HG03354 (cell line): ENCODE measurements at regions not wholly inside any gene's neighbourhood (a gene's known extent, or its start where the extent isn't known, plus 50 kb on each side); places are given as distances from the start of the nearest gene placed in this dataset.
"Not testable (repeated sequence)": the region's sequence is repeated elsewhere in the genome, so short reads cannot be mapped to it uniquely, and the experiment has no call there.

Source experiments
- ATAC-seq: cut with Tn5 transposase; IDR thresholded peaks from one replicate; pipeline ENCODE4 v1.9.1; 2021; ENCODE audit warnings: mild to moderate bottlenecking; ENCODE audit not compliant: unreplicated experiment, poor library complexity, severe bottlenecking

GRCh38 chr3:16765661-16766060, 119.1 kb upstream of the PLCL2 start:
- no peak for ATAC-seq

DNA sequence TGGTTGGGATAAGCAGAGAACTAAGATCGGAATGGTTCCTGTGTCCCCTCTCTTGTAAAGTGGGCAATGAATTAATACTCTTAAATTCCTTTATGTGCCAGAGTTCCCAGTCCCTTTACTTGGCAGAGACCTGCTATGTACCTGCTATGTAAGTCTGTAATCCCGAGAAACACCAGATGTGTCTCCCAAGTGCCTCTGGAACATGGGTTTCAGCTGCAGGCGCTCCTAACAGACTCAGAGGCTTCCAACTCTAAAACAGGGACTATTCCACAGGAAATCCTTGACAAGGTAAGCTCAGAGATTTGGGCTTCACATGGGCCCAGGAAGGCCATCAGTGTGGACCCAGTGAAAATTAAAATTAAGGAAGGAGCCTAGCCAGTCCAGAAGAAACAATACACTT, 117.7 kb upstream of the PLCL2 start:
- ATAC-seq = no peak

DNA sequence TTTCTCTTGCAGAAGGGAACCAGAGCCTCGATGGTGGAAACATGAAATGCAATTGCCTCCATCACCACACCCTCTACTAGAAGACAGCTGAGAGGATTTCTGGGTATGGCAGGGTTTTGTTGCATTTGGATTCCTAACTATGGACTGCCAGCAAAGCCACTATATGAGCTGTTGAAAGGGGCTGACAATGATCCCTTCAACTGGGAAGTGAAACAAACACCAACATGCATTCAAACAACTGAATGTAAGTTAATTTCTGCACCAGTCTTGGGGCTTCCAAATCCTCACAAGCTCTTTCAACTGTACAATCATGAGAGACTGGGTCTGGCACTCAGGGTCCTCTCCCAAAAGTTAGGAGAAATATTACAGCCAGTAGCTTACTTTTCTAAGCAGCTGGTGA, 116.7 kb upstream of the PLCL2 start:
- ATAC-seq = no peak

DNA sequence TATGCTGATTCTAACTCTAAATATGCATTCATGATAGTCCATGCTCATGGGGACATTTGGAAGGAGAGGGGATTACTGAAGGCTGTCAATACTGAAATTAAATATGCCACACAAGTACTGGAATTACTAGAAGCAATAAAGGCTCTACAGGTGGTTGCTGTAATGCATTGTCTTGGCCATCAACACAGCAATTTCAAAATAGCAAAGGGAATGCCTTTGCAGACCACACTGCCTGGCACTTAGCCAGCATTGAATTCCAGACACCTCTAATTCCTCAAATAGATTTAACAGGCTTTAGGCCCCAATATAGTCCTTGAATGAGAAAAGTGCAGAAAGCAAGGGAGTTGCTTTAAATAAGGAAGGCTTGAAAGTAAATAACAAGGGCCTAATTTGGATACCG, 115.8 kb upstream of the PLCL2 start:
- no peak for ATAC-seq

DNA sequence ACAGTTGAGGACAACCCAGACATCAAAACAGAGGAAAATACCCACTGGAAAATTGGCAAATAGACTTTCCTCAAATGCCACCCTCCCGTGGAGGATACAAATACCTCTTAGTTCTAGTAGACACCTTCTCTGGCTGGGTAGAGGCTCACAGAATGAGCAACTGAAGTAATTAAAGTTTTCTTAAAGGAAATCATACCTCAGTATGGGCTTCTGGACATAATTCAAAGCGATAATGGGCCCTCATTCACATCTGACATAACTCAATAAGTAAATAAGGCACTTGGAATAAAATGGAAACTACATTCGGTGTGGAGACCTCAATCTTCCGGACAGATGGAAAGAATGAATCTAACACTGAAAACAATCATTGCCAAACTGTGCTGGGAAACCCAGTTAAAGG, 115.2 kb upstream of the PLCL2 start:
- no peak for ATAC-seq

DNA sequence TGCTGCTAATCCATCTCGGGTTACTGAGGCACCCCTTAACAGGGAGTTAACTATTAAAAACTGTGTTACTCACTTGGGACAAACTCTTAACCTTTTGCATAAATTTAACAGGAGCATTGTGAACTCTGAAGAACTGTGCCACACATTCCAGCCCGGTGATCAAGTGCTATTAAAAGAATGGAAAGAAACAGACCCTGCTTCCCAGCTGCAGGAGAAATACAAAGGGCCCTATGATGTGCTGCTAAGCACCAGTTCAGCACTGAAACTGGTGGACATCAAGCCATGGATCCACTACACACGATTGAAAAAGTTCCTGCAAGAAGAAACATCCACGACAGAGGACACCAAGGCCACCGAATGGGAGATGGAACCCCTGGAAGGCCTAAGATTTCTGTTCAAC, 114.7 kb upstream of the PLCL2 start:
- no peak for ATAC-seq

DNA sequence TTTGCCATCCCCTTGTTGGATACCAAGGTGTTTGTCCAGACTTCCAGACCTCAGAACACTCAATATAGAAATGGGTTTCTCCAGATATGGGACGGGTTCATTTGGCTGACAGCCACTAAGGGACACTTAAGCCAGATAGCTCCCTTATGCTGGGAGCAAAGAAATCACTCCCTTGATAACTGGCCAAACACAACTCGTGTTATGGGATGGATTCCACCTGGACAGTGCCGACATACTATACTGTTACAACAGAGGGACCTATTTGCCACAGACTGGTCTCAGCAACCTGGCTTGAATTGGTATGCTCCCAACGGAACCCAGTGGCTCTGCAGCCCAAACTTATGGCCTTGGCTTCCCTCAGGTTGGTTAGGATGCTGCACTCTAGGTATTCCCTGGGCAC, 114.0 kb upstream of the PLCL2 start:
- no peak for ATAC-seq

DNA sequence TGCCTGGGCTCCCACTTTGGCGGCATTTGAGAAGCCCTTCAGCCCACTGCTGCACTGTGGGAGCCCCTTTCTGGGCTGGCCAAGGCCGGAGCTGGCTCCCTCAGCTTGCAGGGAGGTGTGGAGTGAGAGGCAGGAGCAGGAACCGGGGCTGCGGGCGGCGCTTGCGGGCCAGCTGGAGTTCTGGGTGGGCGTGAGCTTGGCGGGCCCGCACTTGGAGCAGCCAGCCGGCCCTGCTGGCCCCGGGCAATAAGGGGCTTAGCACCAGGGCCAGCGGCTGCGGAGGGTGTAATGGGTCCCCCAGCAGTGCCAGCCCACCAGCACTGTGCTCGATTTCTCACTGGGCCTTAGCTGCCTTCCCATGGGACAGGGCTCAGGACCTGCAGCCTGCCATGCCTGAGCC, 111.2 kb upstream of the PLCL2 start:
- ATAC-seq = not testable (repeated sequence)

- not testable (repeated sequence) for ATAC-seq
These were observed 110.2 kb upstream of the PLCL2 start for GRCh38 chr3:16774536-16774935.

DNA sequence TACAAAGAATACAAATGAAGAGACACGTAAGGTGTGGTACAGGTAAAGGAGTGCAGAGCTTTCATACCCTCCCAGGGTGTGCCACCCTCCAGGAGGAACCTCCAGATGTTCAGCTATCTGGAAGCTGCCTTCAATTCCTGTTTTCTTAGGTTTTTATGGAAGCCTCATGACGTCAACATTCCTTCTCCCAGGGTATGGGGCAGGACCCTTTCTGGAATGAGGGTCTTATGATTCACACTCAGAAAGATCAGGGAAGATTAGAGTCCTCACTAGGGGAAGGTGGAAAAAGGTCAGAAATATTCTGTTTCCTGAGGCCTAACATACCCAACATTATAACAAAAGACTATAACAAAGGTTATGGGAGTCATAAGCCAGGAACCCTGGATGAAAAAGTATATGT, 99.8 kb upstream of the PLCL2 start:
- ATAC-seq = no peak

DNA sequence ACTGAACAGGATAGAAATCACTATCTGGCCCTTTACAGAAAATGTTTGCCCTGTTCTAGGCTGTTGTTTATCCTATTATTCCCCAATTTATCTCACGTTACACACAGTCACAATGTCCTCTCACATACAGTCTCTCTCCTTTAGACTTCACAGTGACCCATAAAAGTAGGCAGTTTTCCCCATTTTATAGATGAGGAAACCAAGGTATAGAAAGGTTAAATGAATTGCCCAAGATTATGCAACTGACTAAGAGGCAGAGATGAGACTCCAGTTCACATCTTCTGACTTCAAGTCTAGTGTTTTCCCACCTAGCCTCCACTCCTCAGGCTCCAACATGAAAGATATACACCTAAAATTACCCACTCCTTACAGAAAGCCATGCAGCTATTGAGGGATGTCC, 99.3 kb upstream of the PLCL2 start:
- no peak for ATAC-seq

- ATAC-seq = no peak
These were observed 96.2 kb upstream of the PLCL2 start for GRCh38 chr3:16788440-16789056.

DNA sequence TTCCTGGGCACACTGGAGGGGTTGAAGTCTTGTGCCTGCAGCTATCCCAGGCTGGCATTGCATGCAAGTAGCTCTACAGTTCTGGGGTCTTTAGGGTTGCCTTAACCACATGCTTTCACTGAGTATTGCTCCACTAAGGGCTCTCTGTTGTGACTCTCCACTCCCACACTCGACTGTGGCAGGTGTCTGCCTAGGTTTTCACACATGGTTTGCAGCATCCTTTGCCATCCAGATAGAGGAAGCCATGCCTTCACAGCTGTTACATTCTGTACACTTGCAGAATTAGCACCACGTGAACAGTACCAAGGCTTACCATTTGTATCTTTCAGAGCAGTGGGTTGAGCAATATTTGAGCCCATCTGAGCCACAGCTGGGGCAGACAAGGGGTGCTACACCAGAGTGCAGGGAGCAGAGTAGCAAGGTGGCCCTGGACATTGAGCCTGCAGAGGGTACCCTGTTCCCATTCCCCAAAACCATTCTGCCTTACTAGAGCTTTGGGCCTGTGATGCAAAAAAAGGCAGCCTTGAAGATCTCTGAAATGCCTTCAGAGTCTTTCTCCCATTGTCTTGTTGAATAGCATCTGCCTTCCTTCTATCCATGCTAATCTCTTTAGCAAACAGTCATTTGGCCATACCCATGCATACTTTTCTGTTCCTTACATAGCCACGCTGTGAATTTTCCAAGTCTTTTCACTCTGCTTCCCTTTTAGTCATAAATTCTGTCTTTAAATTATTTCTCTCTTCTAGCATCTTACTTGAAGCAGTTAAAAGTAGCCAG, 95.2 kb upstream of the PLCL2 start:
- no peak for ATAC-seq

DNA sequence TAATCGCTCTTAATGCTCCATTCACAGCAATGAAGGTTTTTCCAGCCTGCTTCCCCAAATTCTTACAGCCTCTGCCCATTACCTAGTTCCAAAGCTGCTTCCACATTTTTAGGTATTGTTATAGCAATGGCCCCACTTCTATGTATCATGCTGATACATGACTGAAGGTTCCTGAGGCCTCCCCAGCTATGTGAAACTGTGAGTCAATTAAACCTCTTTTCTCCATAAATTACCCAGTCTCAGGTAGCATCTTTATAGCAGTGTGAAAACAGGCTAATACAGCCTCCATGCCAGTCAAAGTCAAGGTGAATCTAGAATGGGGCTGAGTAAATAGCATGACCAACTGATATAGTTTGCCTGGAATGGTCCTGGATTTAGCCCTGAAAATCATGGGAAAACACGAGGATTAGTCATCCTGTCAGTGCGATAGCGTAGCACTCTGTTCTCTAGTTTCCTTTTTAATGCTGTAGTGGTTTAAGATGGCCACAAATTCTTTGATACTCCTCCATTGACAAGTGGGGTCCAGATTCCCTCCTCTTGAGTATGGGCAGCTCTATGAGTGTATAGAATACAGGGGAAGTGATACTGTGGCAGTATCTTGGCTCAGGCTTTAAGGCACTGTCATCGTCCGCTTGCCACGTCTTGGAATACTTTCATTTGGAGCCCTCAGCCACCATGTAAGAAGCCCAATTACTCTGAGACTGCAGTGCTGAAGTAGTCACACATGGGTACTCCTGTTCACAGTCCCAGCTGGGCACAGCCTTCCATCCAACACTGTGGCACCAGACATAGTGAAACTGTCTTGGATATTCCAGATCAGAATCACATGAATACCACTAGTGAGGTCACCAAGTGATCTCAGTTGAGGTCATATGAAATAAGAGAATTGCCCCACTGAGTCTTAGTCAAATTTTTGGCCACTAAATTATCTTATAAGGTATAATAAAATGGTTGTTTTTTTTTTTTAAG, 94.0 kb upstream of the PLCL2 start:
- ATAC-seq = no peak

DNA sequence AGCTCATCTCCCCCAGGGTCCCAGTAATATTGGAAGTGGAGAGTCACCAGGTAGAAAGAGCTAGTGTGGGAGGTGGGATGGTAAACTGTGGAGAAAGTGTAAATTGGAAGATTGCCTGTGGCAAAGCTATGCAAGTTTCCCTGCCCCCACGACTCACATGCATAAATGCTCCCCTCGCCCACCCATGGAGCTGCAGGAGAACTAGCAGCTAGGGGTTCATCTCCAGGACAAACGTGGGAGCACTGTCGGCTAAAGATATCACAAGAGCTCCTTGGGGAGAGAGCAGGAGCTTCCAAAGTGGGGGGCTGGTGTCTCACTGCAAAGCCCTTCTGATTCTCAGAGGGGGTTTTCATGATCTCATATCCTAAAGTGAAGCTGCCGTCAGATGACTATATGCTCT, 91.4 kb upstream of the PLCL2 start:
- no peak for ATAC-seq

- ATAC-seq = no peak
These were observed 90.5 kb upstream of the PLCL2 start for GRCh38 chr3:16794257-16794656.

GRCh38 chr3:16795581-16795980, 89.2 kb upstream of the PLCL2 start:
- no peak for ATAC-seq

- ATAC-seq = no peak
These were observed 86.9 kb upstream of the PLCL2 start for GRCh38 chr3:16797831-16798230.

DNA sequence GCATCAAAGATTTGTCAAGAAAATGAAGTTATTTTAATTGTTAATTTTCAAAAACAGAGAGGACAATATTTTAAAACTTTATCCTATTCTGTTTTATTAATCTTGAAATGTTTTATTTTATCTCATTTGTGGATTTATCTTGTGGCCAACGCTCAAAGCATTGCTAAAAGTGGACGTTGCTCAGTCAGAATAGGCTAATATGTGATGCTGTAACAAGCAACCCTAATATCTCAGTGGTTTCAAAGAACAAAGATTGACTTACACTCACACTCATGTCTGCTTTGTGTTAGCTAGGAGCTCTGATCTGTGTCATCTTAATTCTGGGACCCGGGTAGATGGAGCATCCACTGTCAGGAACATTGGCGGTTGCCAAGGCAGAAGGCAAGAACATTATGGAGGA, 86.0 kb upstream of the PLCL2 start:
- ATAC-seq = no peak

- ATAC-seq = no peak
These were observed 84.4 kb upstream of the PLCL2 start for GRCh38 chr3:16800361-16800760.

DNA sequence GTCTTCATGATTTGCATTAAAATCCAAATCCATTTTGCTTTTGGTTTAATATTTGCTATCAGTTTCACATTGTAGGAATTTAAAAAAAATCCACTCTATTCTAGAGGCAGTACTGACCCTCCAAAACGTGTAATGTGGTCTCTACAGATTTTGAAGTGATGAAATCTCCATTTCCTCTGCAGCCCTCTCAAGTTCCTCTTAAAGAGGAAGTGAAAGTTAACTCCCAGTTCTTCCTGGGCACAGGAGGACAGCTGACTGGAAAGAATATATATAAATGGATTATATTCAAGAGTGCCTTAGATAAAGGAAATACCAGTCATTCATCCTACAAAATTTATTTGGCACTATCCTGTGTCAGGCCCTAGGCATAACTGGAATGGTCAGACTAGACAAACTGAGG, 83.5 kb upstream of the PLCL2 start:
- ATAC-seq = no peak
